HG03196 (cell line): ENCODE measurements at regions not wholly inside any gene's neighbourhood (a gene's known extent, or its start where the extent isn't known, plus 50 kb on each side); places are given as distances from the start of the nearest gene placed in this dataset.
"Not testable (repeated sequence)": the region's sequence is repeated elsewhere in the genome, so short reads cannot be mapped to it uniquely, and the experiment has no call there.

Experiments
- ATAC-seq: cut with Tn5 transposase; IDR thresholded peaks from one replicate; pipeline ENCODE4 v1.9.1; 2021; ENCODE audit not compliant: unreplicated experiment

- no peak for ATAC-seq
These were observed 803.6 kb downstream of the RAPGEF2 start for GRCh38 chr4:159906517-159906916.

DNA sequence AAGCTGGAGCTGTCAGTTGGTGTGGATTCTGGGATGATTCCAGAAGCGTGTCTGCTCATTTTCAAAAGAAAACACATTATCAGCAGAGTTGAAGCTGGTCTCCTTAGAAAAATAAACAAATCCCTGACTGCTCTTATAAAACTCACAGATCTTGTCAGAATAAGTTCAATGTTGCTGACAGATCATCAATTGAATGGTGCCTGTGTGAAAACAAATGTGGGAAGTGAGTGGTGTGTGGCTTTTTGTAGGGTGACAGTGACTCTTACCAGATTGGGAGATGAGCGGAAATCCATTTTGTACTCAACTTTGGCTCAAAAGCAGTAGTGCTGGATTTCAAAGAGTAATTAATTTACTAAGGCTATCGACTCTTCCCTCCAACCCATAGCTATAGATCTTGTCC lies 807.8 kb downstream of the RAPGEF2 start:
- ATAC-seq, result no peak

GRCh38 chr4:159922119-159922518 lies 819.2 kb downstream of the RAPGEF2 start:
- no peak for ATAC-seq

GRCh38 chr4:159925770-159926169 lies 822.9 kb downstream of the RAPGEF2 start:
- no peak for ATAC-seq

GRCh38 chr4:159926871-159927270 lies 824.0 kb downstream of the RAPGEF2 start:
- ATAC-seq, result no peak

DNA sequence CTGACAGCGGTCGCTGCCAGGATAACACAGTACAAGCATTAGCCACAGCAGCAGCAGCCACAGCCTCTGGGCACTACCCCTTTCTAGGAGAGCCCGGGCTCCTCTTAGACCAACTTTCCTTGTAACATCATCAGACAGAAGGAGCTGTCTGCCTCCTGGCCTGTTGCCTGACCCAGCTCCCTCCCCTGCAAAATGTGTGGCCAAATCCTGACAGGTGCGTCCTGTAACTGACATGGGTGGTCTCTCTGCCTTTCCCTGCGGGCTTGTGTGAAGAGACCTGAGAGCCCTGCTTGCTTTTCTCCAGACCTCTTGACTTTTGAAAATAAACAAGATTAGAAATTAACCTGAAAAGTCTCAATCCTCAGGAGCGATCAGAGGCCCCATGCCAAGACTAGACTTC lies 824.9 kb downstream of the RAPGEF2 start:
- ATAC-seq, result no peak

DNA sequence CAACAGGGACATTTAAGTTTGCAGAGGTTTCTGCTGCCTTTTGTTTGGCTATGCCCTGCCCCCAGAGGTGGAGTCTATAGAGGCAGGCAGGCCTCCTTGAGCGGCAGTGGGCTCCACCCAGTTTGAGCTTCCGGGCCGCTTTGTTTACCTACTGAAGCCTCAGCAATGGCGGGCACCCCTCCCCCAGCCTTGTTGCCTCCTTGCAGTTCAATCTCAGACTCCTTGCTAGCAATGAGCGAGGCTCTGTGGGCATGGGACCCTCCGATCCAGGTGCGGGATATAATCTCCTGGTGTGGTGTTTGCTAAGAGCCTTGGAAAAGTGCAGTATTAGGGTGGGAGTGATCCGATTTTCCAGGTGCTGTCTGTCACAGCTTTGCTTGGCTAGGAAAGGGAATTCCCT lies 831.7 kb downstream of the RAPGEF2 start:
- not testable (repeated sequence) for ATAC-seq

DNA sequence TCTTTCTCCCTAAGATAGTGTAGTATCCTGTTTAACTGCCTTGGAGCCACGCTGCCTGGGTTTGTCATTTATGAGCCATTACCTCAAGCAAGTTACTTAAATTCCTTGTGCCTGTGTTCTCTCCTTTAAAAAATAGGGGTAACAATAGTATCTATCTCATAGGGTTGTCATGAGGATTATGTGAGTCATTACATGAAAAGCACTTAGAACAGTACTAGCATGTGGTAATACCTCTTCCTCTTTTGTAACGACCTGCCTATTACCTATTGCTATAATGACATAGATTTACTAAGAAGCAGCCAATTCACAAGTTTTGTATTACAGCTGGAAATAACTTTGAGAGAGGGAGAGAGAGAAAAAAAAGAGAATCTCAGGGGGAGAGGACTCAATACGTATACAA lies 834.7 kb downstream of the RAPGEF2 start:
- ATAC-seq, result no peak

GRCh38 chr4:159939681-159940080 lies 836.8 kb downstream of the RAPGEF2 start:
- ATAC-seq, result not testable (repeated sequence)

DNA sequence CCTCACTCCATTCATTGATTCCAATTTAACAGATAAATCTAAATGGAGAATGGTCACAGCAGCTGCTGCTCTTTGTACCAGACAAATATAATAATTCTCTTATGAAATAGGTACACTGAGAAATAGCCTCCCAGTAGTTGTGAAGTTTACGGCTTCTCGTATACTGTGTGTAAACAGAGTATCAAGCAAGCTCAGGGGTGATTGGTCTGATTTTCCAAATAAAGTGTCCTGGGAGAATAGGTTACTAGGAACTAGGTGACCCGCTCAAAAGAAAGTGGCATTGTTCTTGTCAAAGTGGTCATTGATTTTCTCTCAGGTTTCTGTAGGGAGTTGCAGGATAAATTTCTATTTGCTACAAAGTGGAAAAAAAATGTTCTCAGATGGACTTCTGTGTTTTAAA lies 838.2 kb downstream of the RAPGEF2 start:
- no peak for ATAC-seq

- ATAC-seq, result no peak
These were observed 841.6 kb downstream of the RAPGEF2 start for GRCh38 chr4:159944477-159944876.

- no peak for ATAC-seq
These were observed 844.2 kb downstream of the RAPGEF2 start for GRCh38 chr4:159946983-159947615.

- no peak for ATAC-seq
These were observed 847.8 kb downstream of the RAPGEF2 start for GRCh38 chr4:159950707-159951106.

- no peak for ATAC-seq
These were observed 863.9 kb downstream of the RAPGEF2 start for GRCh38 chr4:159966746-159967145.

DNA sequence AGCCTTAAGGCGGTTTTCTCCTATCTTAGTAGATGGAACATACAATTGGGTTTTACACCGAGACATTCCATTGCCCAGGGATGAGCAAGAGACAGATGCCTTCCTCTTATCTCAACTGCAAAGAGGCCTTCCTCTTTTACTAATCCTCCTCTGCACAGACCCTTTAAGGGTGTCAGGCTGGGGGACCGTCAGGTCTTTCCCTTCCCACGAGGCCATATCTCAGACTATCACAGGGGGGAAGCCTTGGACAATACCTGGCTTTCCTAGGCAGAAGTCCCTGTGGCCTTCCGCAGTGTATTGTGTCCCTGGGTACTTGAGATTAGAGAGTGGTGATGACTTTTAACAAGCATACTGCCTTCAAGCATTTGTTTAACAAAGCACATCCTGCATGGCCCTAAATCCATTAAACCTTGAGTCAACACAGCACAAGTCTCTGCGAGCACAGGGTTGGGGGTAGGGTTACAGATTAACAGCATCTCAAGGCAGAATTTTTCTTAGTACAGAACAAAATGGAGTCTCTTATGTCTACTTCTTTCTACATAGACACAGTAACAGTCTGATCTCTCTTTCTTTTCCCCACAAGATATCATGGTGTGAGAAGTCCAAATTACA lies 874.1 kb downstream of the RAPGEF2 start:
- not testable (repeated sequence) for ATAC-seq

DNA sequence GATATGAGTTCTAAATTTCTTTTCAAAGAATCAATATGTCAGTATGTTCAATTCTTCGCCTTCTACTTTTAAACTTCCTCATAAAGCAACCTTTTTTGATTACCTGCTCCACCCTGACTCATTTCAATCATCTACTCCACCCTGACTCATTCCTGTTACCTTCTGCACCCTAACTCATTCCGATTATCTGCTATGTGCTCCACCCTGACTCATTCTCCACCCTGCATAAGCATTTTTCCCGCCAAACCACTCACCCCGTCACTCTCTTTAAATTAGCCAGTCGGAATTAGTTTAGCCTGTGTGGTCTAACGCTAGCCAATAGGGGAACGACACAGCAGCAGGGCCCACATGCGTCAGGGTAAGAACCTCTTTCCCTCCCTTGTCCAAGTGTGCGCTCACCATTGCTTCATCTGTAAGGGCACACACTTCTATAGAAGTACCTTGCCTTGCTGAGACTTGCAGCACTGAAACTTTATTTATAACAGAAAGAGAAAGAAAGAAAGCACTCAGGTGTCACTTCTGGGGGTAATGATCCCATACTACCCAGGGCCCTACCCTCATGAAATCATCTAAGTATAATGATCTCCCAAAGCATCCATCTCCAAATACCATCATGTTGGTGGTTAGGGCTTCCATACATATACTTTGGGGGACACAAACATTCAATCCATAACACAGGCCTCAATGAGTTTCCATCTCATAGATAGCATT lies 875.2 kb downstream of the RAPGEF2 start:
- no peak for ATAC-seq

DNA sequence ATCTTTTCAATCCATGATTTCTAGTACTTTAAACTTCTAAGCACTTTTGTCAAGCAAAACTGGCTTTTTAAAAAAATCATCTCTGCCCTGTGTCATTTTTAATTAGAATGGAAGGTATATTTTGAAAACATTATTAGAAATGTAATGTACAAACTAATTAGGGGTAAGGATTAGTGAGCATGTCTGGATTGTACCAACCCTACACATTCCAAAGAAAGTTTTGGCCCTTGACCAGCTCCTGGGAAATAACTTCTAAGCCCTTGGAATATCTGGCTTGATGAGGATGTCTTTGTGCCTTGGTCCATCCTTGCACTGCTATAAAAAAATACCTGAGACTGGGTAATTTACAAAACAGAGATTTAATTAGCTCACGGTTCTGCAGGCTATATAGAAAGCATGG lies 876.5 kb downstream of the RAPGEF2 start:
- ATAC-seq, result no peak

DNA sequence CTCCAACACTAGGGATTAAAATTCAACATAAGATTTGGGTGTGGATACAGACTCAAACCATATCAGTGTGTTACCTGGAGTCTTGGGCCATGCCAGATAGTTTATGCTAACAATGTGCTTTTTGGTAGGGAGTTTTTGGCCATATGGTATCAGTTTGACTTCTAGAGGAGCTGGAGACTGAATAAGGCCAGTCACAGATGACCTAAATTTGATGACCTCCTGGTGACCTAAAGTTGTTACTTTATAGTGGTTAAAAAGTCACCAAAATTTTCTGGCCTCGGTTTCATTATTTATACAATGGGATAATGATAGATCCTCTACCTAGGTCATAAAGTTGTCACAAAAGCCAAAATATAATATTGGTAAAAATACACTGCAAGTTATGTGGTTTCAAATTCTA lies 877.1 kb downstream of the RAPGEF2 start:
- ATAC-seq, result no peak

DNA sequence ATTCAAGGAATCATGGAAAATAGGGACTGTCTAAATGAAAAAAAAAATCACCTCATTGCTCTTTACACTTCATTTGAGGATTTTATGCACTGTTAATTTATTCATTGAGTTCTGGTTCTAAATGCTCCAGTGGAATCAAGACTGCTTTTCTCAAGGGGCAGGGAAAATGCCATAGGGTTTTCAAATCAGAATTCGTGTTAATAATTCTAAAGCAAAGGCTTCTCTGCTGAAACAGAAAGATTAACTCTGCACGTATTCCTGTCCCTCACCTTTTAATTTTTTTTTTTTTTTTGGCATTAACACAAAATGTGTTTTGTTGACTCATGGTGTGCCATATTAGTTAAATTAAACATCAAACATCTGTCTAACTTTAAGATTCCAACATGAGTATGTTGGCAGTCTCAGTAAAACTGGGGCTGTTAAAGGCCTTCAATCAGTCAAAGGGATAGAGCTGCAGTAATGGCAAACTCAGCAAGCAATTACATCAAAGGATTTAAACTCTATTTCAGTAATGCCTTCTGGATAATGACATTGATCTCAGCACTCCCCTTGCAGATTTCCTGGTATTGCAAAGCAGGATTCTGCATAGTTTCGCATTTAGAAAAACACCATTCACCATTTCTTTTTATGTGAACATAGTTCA lies 878.1 kb downstream of the RAPGEF2 start:
- no peak for ATAC-seq

DNA sequence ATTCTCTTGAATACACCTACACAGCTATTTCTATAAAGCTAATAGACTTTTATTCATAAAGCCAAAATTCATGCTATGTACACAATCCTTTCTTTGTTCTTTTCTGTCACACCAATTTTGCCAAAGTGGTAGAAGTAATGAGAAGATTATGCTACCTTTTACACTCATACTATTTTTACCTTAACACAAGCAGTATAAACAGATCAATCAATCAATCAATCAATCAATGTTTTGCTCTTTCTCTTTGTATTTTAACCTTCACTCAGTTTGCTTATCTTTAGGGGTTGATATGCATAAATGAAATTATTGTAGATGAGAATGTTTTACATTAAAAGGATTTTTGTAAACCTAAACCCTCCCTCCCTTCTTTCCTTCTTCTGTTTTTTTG lies 878.6 kb downstream of the RAPGEF2 start:
- no peak for ATAC-seq

DNA sequence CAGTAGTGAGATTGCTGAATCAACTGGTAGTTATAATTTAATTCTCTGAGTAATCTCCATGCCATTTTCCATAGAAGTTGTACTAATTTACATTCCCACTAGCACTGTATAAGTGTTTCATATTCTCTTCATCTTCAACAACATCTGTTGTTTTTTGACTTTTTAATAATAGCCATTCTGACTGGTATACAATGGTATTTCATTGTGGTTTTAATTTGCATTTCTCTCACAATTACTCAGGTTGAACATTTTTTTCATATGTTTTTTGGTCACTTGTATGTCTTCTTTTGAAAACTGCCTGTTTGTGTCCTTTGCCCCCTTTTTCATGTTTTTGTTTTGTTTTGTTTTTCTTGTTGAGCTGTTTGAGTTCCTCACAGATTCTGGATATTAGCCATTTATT lies 880.2 kb downstream of the RAPGEF2 start:
- ATAC-seq, result no peak
